ENCODE measurements at regions not wholly inside any gene's neighbourhood (a gene's known extent, or its start where the extent isn't known, plus 50 kb on each side); places are given as distances from the start of the nearest gene placed in this dataset.
"Not testable (repeated sequence)": the region's sequence is repeated elsewhere in the genome, so short reads cannot be mapped to it uniquely, and the experiment has no call there.

GRCh38 chr5:121462441-121462840 is 389.2 kb upstream of the FTMT start:
- ATAC-seq: no peak
- Histone ChIP-seq H3K27ac (no peak overlapping the region), H3K9me3 (no peaks in the 10 kb centered on the region), H3K4me1 (no peaks in the 10 kb centered on the region), H3K4me3 (no peak overlapping the region), H3K4me2 (no peak overlapping the region)
- POLR2A ChIA-PET: no interaction called here
- no peak for FAIRE-seq
- TF ChIP-seq JUNB (IDR thresholded peaks at IDR 0.05) (no peak), RARB (CRISPR knock-in tag; IDR thresholded peaks at IDR 0.05) (no peak), ESRRA (IDR thresholded peaks at IDR 0.05; ENCODE audit: borderline replicate concordance, low read length) (no peak), RCOR1 (IDR thresholded peaks at IDR 0.05; ENCODE audit: low read depth, low read length) (no peak), REST (IDR thresholded peaks at IDR 0.05) (no peak), USF2 (IDR thresholded peaks at IDR 0.05) (no peak), SREBF2 (IDR thresholded peaks at IDR 0.05) (no peak), ZSCAN20 (CRISPR knock-in tag; IDR thresholded peaks at IDR 0.05) (no peak), HOXB13 (CRISPR knock-in tag; IDR thresholded peaks at IDR 0.05; ENCODE audit: low read depth) (no peak), ZNF302 (CRISPR knock-in tag; IDR thresholded peaks at IDR 0.05) (no peak), CHD2 (IDR thresholded peaks at IDR 0.05; ENCODE audit: low read length, partially characterized antibody) (no peak), MAZ (IDR thresholded peaks at IDR 0.05; ENCODE audit: borderline replicate concordance, low read depth, low read length) (no peak), FOSB (CRISPR knock-in tag; IDR thresholded peaks at IDR 0.05) (no peak), BHLHE40 (IDR thresholded peaks at IDR 0.05; ENCODE audit: low read depth, low read length) (no peak), SMC3 (IDR thresholded peaks at IDR 0.05) (no peak), HES2 (IDR thresholded peaks at IDR 0.05) (no peak), POLR2A (IDR thresholded peaks at IDR 0.05; ENCODE audit: low read length) (no peak)
- CTCF ChIA-PET: interaction anchor here (0.5 to 0.9 kb wide), 2 partner anchors 13 to 201 kb away, joined by 3 read pairs; no protein-coding TSS in a partner anchor
- DNase-seq (ENCODE audit: low read depth in 1 of 2, low spot score in 1 of 2): no peak
- WGBS (ENCODE audit: missing lambda C conversion rate): 72% methylated on average over 3 of the region's 3 CpGs

GRCh38 chr5:121471222-121471621 is 380.5 kb upstream of the FTMT start:
- H3K9me3 ChIP-seq; H3K4me2 ChIP-seq; H3K4me1 ChIP-seq; CTCF ChIA-PET; DNase-seq (ENCODE audit: low read depth in 1 of 2, low spot score in 1 of 2); ATAC-seq; H3K4me3 ChIP-seq; POLR2A ChIA-PET; H3K27ac ChIP-seq; FAIRE-seq: not testable (repeated sequence)

GRCh38 chr5:121478636-121479035 is 373.0 kb upstream of the FTMT start:
- 68% methylated on average over 3 of the region's 3 CpGs for WGBS (ENCODE audit: missing lambda C conversion rate)
- H3K4me1 ChIP-seq: 0 out of 3 replicates have a peak, but pooled peaks cover 3% of the 10 kb centered on the region
- no peaks in the 10 kb centered on the region for H3K9me3 ChIP-seq
- CTCF ChIA-PET: no interaction called here
- ATAC-seq (no peak), DNase-seq (ENCODE audit: low read depth in 1 of 2, low spot score in 1 of 2) (no peak), FAIRE-seq (no peak)
- H3K4me3 ChIP-seq: no peak overlapping the region
- POLR2A ChIA-PET: no interaction called here
- H3K4me2 ChIP-seq: no peak overlapping the region
- no peak overlapping the region for H3K27ac ChIP-seq
- TF ChIP-seq HDAC2 (IDR thresholded peaks at IDR 0.05) (no peak), TFCP2L1 (CRISPR knock-in tag; IDR thresholded peaks at IDR 0.05) (no peak), MAX (IDR thresholded peaks at IDR 0.05) (no peak), CEBPB (IDR thresholded peaks at IDR 0.05) (no peak), RAD21 (conservative IDR thresholded peaks at IDR 0.05 in 1 of 2, IDR thresholded peaks at IDR 0.05 in 1 of 2) (no peak), PHF8 (IDR thresholded peaks at IDR 0.05; ENCODE audit: borderline replicate concordance, low read depth) (no peak), MAZ (IDR thresholded peaks at IDR 0.05; ENCODE audit: borderline replicate concordance, low read depth, low read length) (no peak), ESRRA (IDR thresholded peaks at IDR 0.05; ENCODE audit: borderline replicate concordance, low read length) (no peak), RARB (CRISPR knock-in tag; IDR thresholded peaks at IDR 0.05) (no peak), CHD2 (IDR thresholded peaks at IDR 0.05; ENCODE audit: low read length, partially characterized antibody) (no peak), TP53 (CRISPR knock-in tag; IDR thresholded peaks at IDR 0.05) (no peak), HMGXB4 (CRISPR knock-in tag; IDR thresholded peaks at IDR 0.05; ENCODE audit: borderline replicate concordance) (no peak), REST (IDR thresholded peaks at IDR 0.05) (no peak)
